B cell (primary cell): ENCODE measurements at regions not wholly inside any gene's neighbourhood (a gene's known extent, or its start where the extent isn't known, plus 50 kb on each side); places are given as distances from the start of the nearest gene placed in this dataset.

Experiments used
- ATAC-seq: fragments of 200-7000 bp; cut with Tn5 transposase; one replicate; pipeline ENCODE4 v1.10.0; 2021; ENCODE audit warnings: low read depth, mild to moderate bottlenecking, moderate number of reproducible peaks, moderate library complexity
- CTCF ChIA-PET: fragments of 350-600 bp; sonication (Branson Sonifier 250); formaldehyde crosslinking; loops from one replicate; lab custom pipeline; 2021; ENCODE audit warnings: antibody characterized with exemption, inconsistent platforms; lab: Charles Lee
- POLR2A ChIA-PET: fragments of 350-600 bp; sonication (Branson Sonifier 250); formaldehyde crosslinking; loops from one replicate; lab custom pipeline; 2021; ENCODE audit warnings: antibody characterized with exemption; lab: Charles Lee
- DNase-seq: peaks from one replicate; pipeline ENCODE4 v3.0.0; 2013
- H2AFZ ChIP-seq: 2 replicates; pipeline ENCODE4 v1.6.1; 2012; ENCODE audit warnings: mild to moderate bottlenecking, low read depth, low read length; ENCODE audit not compliant: insufficient read depth, poor library complexity, severe bottlenecking
- H3K27ac ChIP-seq, 2 donors: 1 replicate in 1 of 2; 2 replicates in 1 of 2; pipeline ENCODE4 v1.5.1; 2012 to 2013; ENCODE audit warnings: low read length in 2 of 2, mild to moderate bottlenecking in 2 of 2, moderate library complexity in 1 of 2
- H3K27me3 ChIP-seq, 4 experiments: fragments of 200-600 bp in 1 of 4; sonication (generic) in 1 of 4; replicated peaks in 1 of 4; 1 replicate in 2 of 4; 2 replicates in 2 of 4; pipeline versions ENCODE4 v1.6.1 to v1.7.0; 2013 to 2016; ENCODE audit warnings: low read length in 3 of 4, mild to moderate bottlenecking in 2 of 4, mixed read lengths in 1 of 4, moderate library complexity in 1 of 4; ENCODE audit not compliant: insufficient read depth in 4 of 4, control insufficient read depth in 3 of 4; ENCODE audit errors: control extremely low read depth in 1 of 4
- H3K36me3 ChIP-seq, 2 experiments: replicated peaks in 1 of 2; 1 replicate in 1 of 2; 2 replicates in 1 of 2; pipeline versions ENCODE4 v1.6.1 to v1.7.1; 2013; ENCODE audit warnings: low read length in 1 of 2; ENCODE audit not compliant: insufficient read depth in 2 of 2, control insufficient read depth in 1 of 2; ENCODE audit errors: control extremely low read depth in 1 of 2, extremely low read depth in 1 of 2
- H3K4me1 ChIP-seq, 2 donors: fragments of 200-600 bp in 1 of 2; sonication (generic) in 1 of 2; 1 replicate in 1 of 2; 2 replicates in 1 of 2; pipeline versions ENCODE4 v1.5.1 to v1.6.1; 2013 to 2017; ENCODE audit warnings: low read length in 2 of 2; ENCODE audit not compliant: control insufficient read depth in 2 of 2, insufficient read depth in 2 of 2
- H3K4me2 ChIP-seq: replicated peaks from 2 replicates; pipeline ENCODE3; 2012; ENCODE audit warnings: mild to moderate bottlenecking, low read depth, low read length; ENCODE audit not compliant: poor library complexity, severe bottlenecking
- H3K4me3 ChIP-seq, 5 experiments: fragments of 200-600 bp in 1 of 5; sonication (generic) in 1 of 5; 1 replicate in 3 of 5; 2 replicates in 2 of 5; pipeline versions ENCODE4 v1.5.1 to v1.7.0; 2011 to 2016; ENCODE audit warnings: low read length in 4 of 5, mild to moderate bottlenecking in 4 of 5, low read depth in 2 of 5, control low read depth in 1 of 5, moderate library complexity in 1 of 5; ENCODE audit not compliant: insufficient read depth in 1 of 5; ENCODE audit errors: control extremely low read depth in 1 of 5, extremely low read depth in 1 of 5
- H3K79me2 ChIP-seq: fragments of 200-600 bp; sonication (generic); one replicate; pipeline ENCODE4 v1.6.0; 2016; ENCODE audit warnings: low read length; ENCODE audit not compliant: control insufficient read depth, insufficient read depth
- H3K9ac ChIP-seq: fragments of 200-600 bp; sonication (generic); 2 replicates; pipeline ENCODE4 v1.6.1; 2017; ENCODE audit warnings: mild to moderate bottlenecking, low read length, moderate library complexity
- H3K9me3 ChIP-seq, 3 donors: one replicate each; pipeline versions ENCODE4 v1.6.1 to v1.7.1; 2013; ENCODE audit warnings: low read length in 2 of 3; ENCODE audit not compliant: control insufficient read depth in 2 of 3, insufficient read depth in 1 of 3; ENCODE audit errors: control extremely low read depth in 1 of 3
- H4K20me1 ChIP-seq: 2 replicates; pipeline ENCODE4 v1.6.0; 2012; ENCODE audit warnings: mild to moderate bottlenecking, low read length; ENCODE audit not compliant: insufficient read depth, control insufficient read depth, poor library complexity, severe bottlenecking
- H3K27ac Mint-ChIP-seq: one replicate; pipeline ENCODE4 v1.8.0; 2021; ENCODE audit warnings: mixed read lengths
- H3K27me3 Mint-ChIP-seq: one replicate; pipeline ENCODE4 v1.8.0; 2021; ENCODE audit warnings: mixed read lengths
- H3K4me1 Mint-ChIP-seq: one replicate; pipeline ENCODE4 v1.8.0; 2021; ENCODE audit warnings: mixed read lengths
- H3K4me3 Mint-ChIP-seq: one replicate; pipeline ENCODE4 v1.8.0; 2021; ENCODE audit warnings: mixed read lengths
- H3K9me3 Mint-ChIP-seq: one replicate; pipeline ENCODE4 v1.8.0; 2022; ENCODE audit warnings: mixed read lengths; ENCODE audit not compliant: insufficient read depth
- EZH2 ChIP-seq: IDR thresholded peaks from 2 replicates; pipeline ENCODE4 v1.6.1; 2012; ENCODE audit warnings: borderline replicate concordance, low read depth, mild to moderate bottlenecking, moderate library complexity, low read length; ENCODE audit not compliant: insufficient read depth, poor library complexity, severe bottlenecking
- WGBS: methylation state at CpG from one replicate; pipeline ENCODE4 v1.1.5; 2013; ENCODE audit warnings: missing lambda C conversion rate; ENCODE audit not compliant: insufficient coverage; 5-methylcytosine and 5-hydroxymethylcytosine counted together
- intact Hi-C: fragments of 100-400 bp; cut with micrococcal nuclease; formaldehyde crosslinking; loops from one replicate; pipeline ENCODE4 v1.10.0; 2022
- TF ChIP-seq, protein P1 (sequence below): fragments of 200-600 bp; IDR thresholded peaks from one replicate; pipeline ENCODE4 v1.8.0; 2022; ENCODE audit warnings: antibody characterized with exemption, mild to moderate bottlenecking

DNA sequence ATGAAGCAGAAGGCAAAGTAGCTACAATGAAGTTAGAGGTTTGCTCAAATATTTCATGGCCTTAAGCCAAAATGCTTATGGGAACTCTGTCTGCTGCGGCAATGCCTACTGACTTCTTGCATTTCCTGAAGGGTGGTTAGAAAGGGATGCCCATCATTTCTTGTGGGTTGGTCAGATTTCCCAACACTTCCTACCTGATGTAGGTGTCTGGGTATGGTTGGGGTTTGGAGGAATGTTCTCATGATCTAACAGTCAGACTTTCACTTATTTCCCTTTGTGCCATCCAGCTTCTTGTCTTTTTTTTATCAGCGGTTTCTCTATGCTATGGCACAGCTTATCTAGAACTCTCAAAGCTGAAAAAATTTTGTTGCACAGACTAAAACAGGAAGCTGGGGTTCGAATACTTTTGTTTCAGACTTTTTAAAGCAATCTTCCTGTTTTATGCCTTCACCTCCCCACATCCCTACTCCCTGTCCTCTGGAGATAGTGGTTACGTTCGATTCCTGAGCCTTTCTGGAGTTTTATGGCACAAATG, 307.7 kb downstream of the USP25 start:
- Histone ChIP-seq H3K4me1 (no peaks in the 10 kb centered on the region), H3K4me2 (no peak overlapping the region), H3K9ac (no peak overlapping the region), H4K20me1 (no peaks in the 10 kb centered on the region), H3K4me3 (no peak overlapping the region), H3K36me3 (no peaks in the 10 kb centered on the region), H2AFZ (no peak overlapping the region), H3K9me3 (no peaks in the 10 kb centered on the region), H3K27me3 (no peaks in the 10 kb centered on the region), H3K79me2 (no peaks in the 10 kb centered on the region), H3K27ac (no peak overlapping the region)
- ChIA-PET CTCF (no interaction called here), POLR2A (no interaction called here)
- Mint-ChIP-seq H3K27me3 (no peaks in the 10 kb centered on the region), H3K27ac (no peak overlapping the region), H3K9me3 (no peaks in the 10 kb centered on the region), H3K4me1 (no peaks in the 10 kb centered on the region), H3K4me3 (no peak overlapping the region)
- TF ChIP-seq, protein P1, sequence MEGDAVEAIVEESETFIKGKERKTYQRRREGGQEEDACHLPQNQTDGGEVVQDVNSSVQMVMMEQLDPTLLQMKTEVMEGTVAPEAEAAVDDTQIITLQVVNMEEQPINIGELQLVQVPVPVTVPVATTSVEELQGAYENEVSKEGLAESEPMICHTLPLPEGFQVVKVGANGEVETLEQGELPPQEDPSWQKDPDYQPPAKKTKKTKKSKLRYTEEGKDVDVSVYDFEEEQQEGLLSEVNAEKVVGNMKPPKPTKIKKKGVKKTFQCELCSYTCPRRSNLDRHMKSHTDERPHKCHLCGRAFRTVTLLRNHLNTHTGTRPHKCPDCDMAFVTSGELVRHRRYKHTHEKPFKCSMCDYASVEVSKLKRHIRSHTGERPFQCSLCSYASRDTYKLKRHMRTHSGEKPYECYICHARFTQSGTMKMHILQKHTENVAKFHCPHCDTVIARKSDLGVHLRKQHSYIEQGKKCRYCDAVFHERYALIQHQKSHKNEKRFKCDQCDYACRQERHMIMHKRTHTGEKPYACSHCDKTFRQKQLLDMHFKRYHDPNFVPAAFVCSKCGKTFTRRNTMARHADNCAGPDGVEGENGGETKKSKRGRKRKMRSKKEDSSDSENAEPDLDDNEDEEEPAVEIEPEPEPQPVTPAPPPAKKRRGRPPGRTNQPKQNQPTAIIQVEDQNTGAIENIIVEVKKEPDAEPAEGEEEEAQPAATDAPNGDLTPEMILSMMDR = no peak
- TF ChIP-seq EZH2 = no peak
- ATAC-seq (no peak), DNase-seq (no peak)
- 10% methylated on average over 2 of the region's 5 CpGs for WGBS
- intact Hi-C loops = no loop called here

DNA sequence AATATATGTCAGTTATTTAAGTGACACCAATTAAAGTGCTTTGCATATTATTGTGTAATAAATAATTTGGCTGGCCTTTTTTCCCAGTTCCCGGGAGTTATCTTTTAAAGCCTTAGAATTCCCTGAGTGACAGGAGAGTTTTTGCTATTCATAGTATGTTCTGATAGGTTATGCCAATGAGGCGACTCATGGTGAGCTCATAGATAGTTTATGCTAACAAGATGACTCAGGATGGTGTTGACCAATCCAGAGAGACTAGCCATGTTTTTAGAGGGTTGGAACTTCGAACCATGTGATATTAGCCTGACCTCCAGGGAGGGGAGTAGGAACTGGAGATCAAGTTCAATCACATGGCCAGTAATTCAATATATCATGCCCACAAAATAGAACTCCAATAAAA, 310.8 kb downstream of the USP25 start:
- H3K4me1 Mint-ChIP-seq = no peaks in the 10 kb centered on the region
- Histone ChIP-seq H3K27me3 (no peaks in the 10 kb centered on the region), H3K4me1 (no peaks in the 10 kb centered on the region), H2AFZ (no peak overlapping the region), H4K20me1 (no peaks in the 10 kb centered on the region), H3K4me3 (no peak overlapping the region), H3K9me3 (no peaks in the 10 kb centered on the region), H3K9ac (no peak overlapping the region), H3K27ac (no peak overlapping the region), H3K4me2 (no peak overlapping the region), H3K36me3 (no peaks in the 10 kb centered on the region), H3K79me2 (no peaks in the 10 kb centered on the region)
- DNase-seq (no peak), ATAC-seq (no peak)
- ChIA-PET POLR2A (no interaction called here), CTCF (no interaction called here)
- intact Hi-C loops = no loop called here
- H3K4me3 Mint-ChIP-seq = no peak overlapping the region
- 40% methylated on average over 1 of the region's 3 CpGs for WGBS
- no peak overlapping the region for H3K27ac Mint-ChIP-seq
- no peaks in the 10 kb centered on the region for H3K27me3 Mint-ChIP-seq
- TF ChIP-seq, protein P1 = no peak
- TF ChIP-seq EZH2 = no peak
- no peaks in the 10 kb centered on the region for H3K9me3 Mint-ChIP-seq
